Right cardiac atrium (tissue), 5 donors: ENCODE measurements at regions not wholly inside any gene's neighbourhood (a gene's known extent, or its start where the extent isn't known, plus 50 kb on each side); places are given as distances from the start of the nearest gene placed in this dataset.

Experiments used
- ATAC-seq, 2 donors: fragments of 200-7000 bp; cut with Tn5 transposase; one replicate each; pipeline versions ENCODE4 v1.8.0 to v1.9.1; 2020; ENCODE audit warnings: moderate library complexity in 2 of 2, mild to moderate bottlenecking in 1 of 2
- DNase-seq, 3 donors: peaks; one replicate each; pipeline ENCODE4 v3.0.0-alpha.2; 2020
- H3K27ac ChIP-seq: one replicate; pipeline ENCODE4 v1.5.1; 2013; ENCODE audit warnings: mild to moderate bottlenecking, low read length, control low read depth, moderate library complexity
- H3K27me3 ChIP-seq: one replicate; pipeline ENCODE4 v1.6.1; 2013; ENCODE audit not compliant: control insufficient read depth, insufficient read depth
- H3K4me1 ChIP-seq: one replicate; pipeline ENCODE4 v1.6.1; 2013; ENCODE audit warnings: low read length; ENCODE audit not compliant: control insufficient read depth, insufficient read depth
- H3K4me3 ChIP-seq: one replicate; pipeline ENCODE4 v1.5.1; 2013; ENCODE audit warnings: low read length, control low read depth
- H3K9me3 ChIP-seq: one replicate; pipeline ENCODE4 v1.6.1; 2013; ENCODE audit warnings: low read length; ENCODE audit not compliant: control insufficient read depth
- WGBS: extraction: QIAGEN DNeasy Blood & Tissue Kit; methylation state at CpG from one replicate; pipeline ENCODE4 v1.1.7; 2013; 5-methylcytosine and 5-hydroxymethylcytosine counted together
- intact Hi-C, 4 donors: fragments of 100-400 bp; cut with DNase I; formaldehyde crosslinking; loops; one replicate each; pipeline versions ENCODE4 v1.11.0 to v1.14.0; 2022 to 2023
- donor health status: healthy with polysubstance abuse.
- donor health status: DM: no; HTN: yes; CAD: no.
- donor health status: DM: no; HTN: no; CAD: no.
- donor health status: DM: no; HTN: yes; CAD: no; lungs with severe emphysema.
- donor health status: DM: yes; HTN: yes; CAD: no.

DNA sequence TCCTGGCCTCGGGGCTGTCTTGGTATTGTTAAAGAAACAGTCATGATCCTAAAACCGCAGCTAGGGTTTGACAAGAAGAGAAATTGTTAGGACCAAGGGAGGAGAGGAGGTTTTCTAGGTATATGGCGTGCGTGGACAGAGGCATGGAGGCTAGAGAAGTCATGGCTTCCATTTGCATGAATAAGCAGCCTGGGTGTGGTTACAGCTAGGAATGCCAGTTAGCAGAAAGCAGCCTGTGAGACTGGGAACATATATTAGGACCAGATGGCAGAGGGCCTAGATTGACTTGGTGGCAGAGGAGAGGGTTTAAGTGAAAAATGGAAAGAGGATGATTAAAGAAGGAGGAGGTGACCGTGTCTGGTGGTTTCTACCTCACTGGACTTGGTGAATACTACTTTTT is 573.6 kb upstream of the ARRDC4 start:
- DNase-seq (no peak), ATAC-seq (no peak)
- 85% methylated on average over 5 of the region's 5 CpGs for WGBS
- H3K9me3 ChIP-seq, result no peaks in the 10 kb centered on the region
- no peaks in the 10 kb centered on the region for H3K4me1 ChIP-seq
- H3K27me3 ChIP-seq, result no peaks in the 10 kb centered on the region
- no peak overlapping the region for H3K4me3 ChIP-seq
- no peak overlapping the region for H3K27ac ChIP-seq
- intact Hi-C loops, result no loop called here

DNA sequence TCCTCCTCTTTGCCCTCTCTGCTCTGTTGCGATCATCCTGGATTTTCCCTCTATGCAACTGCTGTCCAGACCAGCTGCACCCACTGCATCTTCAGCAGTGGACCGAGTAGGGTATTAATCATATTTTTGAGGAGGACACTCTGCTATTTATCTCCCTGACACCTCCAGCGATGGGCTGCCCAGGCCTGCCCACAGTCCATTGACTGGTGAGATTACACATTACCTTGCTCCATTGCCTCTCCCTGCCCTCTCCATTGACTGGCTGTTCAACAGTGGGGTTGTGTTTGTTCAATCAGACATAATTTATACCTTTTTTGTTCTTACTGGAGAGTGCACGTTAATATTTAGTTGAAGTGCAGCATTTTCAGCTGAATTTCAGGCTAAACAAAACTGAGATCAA is 559.3 kb upstream of the ARRDC4 start:
- ATAC-seq, result no peak
- H3K4me3 ChIP-seq, result no peak overlapping the region
- intact Hi-C loops, result no loop called here
- no peaks in the 10 kb centered on the region for H3K27me3 ChIP-seq
- 82% methylated on average over 4 of the region's 4 CpGs for WGBS
- H3K27ac ChIP-seq, result no peak overlapping the region
- DNase-seq, result no peak
- H3K9me3 ChIP-seq, result no peaks in the 10 kb centered on the region
- H3K4me1 ChIP-seq, result no peaks in the 10 kb centered on the region

DNA sequence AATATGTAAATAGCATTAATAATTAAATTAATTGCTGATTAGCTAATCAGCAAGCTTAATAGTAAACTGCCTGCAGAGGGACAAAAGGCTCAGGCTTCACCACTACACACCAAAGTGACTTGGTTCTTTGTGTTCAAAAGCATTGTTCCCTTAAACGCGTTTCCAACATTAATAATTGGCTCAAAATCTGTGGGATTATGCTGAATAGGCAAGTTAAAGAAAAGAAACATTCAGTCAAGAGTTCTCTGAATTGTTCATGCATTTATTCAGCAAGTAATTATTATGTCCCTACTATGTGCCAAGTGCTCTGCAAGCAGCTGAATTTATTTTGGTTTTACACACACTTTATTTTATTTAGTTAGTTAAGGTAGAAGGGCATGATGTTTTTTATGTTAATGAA is 558.5 kb upstream of the ARRDC4 start:
- H3K9me3 ChIP-seq, result no peaks in the 10 kb centered on the region
- no peak overlapping the region for H3K4me3 ChIP-seq
- no peak overlapping the region for H3K27ac ChIP-seq
- intact Hi-C loops, result no loop called here
- no peaks in the 10 kb centered on the region for H3K27me3 ChIP-seq
- DNase-seq (no peak), ATAC-seq (no peak)
- 88% methylated on average over 2 of the region's 2 CpGs for WGBS
- no peaks in the 10 kb centered on the region for H3K4me1 ChIP-seq

DNA sequence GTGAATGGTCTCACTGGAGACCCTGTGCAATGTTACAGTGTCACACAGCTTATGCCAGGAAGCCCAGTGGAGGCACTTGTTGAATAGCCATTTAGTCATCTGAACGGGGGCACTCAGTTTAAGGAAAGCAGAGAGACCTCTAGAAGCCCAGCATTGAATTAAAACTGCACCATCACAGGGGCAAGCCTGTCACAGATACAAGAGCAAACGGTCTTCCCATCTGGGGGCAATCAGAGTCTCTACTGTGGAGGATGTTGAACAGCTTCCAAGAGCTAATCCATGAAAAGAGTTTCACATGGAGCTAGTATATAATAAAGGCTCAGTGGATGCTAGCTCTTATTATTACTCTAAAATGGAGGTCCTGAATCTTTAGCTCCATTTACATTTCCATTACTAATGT is 553.7 kb upstream of the ARRDC4 start:
- Histone ChIP-seq H3K27me3 (no peaks in the 10 kb centered on the region), H3K4me1 (no peaks in the 10 kb centered on the region), H3K27ac (no peak overlapping the region), H3K4me3 (no peak overlapping the region), H3K9me3 (no peaks in the 10 kb centered on the region)
- intact Hi-C loops, result no loop called here
- DNase-seq (no peak), ATAC-seq (no peak)
- WGBS, result 41% methylated on average over 2 of the region's 2 CpGs

DNA sequence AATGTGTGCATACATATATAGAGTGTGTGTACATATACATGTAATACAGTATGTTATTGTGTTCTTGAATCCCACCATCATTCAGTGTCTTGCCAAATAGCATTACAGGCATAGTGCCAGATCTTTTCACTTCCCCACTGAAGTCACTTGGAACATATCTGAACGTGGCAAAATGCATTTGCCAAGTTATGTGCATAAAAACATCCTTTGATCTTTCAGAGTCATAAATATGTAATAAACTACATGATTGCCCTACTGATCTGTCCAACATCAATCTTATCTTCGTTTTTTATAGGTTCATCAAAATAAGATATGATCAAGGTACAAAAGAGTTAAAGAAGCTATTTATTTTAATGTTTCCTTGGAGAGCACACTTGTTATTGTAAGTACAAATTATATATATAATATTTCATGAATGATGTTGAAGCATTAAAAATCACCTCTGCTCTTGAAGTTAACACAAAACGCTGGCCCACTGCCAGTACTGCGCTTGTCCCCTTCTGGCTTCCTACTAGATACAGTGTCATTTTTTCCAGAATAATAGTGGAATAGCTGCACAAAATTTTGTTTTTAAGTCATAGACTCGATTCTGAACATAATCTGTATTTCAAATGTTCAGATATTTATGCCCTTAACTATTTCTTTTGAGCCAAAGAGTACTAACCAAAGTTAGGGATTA is 549.5 kb upstream of the ARRDC4 start:
- Histone ChIP-seq H3K27ac (no peak overlapping the region), H3K4me3 (no peak overlapping the region), H3K4me1 (no peaks in the 10 kb centered on the region), H3K27me3 (no peaks in the 10 kb centered on the region), H3K9me3 (no peaks in the 10 kb centered on the region)
- intact Hi-C loops, result no loop called here
- DNase-seq (no peak), ATAC-seq (no peak)
- 32% methylated on average over 5 of the region's 5 CpGs for WGBS

DNA sequence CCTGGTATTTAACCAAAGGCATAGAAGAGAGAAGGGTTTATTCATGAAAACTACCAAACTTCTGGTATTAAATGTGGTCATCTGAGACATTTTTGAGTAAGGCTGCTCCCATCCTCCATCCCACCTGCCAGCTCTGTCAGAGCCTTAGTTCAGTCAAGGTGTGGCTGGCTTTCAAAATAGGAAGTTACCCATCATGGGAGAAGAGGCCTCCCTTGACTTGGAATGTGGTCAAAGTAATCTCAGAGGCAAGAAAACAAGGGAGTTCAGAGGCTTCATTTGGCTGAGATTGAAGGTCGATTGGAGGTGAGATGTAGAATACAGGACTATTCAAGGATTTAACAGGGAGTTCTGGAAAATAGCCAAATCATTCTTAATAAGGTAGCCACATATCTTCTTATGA is 540.4 kb upstream of the ARRDC4 start:
- Histone ChIP-seq H3K27ac (no peak overlapping the region), H3K27me3 (no peaks in the 10 kb centered on the region), H3K4me3 (no peak overlapping the region), H3K9me3 (no peaks in the 10 kb centered on the region), H3K4me1 (no peaks in the 10 kb centered on the region)
- ATAC-seq, result no peak
- intact Hi-C loops, result no loop called here
- no peak for DNase-seq
- 57% methylated on average over 1 of the region's 1 CpG for WGBS

DNA sequence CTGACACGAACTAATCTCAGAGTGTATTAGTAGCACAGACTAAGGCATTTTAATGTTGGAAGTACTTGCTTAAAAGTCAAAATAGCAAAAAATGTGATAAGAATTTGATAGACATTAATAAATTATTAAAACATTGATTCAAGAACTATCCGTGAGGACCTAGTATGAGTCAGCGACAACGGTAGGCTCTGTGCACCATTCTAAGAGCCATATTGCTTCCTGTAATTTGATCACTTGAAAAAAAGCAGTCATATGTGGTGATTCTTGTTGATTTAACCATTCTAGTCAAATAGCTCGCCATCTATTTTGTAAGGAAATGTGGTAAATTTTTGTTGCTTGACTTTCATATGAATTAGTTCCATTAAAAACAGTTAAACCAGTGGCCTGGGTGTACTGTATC is 534.9 kb upstream of the ARRDC4 start:
- 77% methylated on average over 5 of the region's 5 CpGs for WGBS
- no peak overlapping the region for H3K4me3 ChIP-seq
- DNase-seq, result no peak
- no peaks in the 10 kb centered on the region for H3K4me1 ChIP-seq
- H3K9me3 ChIP-seq, result no peaks in the 10 kb centered on the region
- intact Hi-C loops, result no loop called here
- no peak overlapping the region for H3K27ac ChIP-seq
- ATAC-seq, result no peak
- H3K27me3 ChIP-seq, result no peaks in the 10 kb centered on the region

DNA sequence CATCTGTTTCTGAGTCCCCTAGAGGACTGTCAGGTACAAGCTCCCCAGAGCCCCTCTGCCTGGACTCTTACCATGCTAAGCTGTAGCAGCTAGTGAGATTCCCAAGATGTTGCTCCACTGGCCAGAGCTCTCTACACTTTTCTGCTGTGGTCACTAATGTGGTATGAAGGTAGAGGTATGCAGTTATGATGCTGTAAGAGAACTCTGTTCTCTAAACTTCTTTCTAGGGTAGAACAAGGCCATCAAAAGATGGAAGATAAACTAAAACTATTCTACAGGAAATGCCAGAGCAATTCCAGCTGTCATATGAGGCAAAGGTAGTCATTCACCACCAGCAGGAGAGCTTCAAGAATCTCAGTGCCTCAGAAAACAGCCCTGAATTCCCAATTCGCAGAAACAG is 517.4 kb upstream of the ARRDC4 start:
- Histone ChIP-seq H3K27me3 (no peaks in the 10 kb centered on the region), H3K4me1 (no peaks in the 10 kb centered on the region), H3K9me3 (no peaks in the 10 kb centered on the region), H3K4me3 (no peak overlapping the region), H3K27ac (no peak overlapping the region)
- ATAC-seq, result no peak
- WGBS, result 50% methylated on average over 1 of the region's 1 CpG
- DNase-seq, result no peak
- intact Hi-C loops, result no loop called here

DNA sequence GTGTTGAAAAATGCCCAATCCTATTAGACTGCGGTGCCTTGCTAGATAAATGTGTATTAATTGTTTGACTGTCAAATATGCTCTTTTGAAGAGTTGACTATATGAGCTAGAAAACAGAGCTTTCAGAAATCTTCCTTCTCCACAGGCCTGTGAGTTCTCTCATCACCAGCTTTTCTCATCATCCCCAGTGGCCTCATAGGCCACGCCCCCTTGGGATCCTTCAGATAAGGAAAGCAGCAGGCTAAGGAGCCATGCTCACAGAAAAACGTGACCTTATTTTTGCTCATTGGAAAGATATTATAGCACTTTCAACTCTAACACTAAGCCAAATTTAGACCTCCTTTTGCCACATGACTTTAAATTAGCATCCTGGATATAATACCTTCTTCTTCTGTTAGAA is 514.4 kb upstream of the ARRDC4 start:
- H3K4me1 ChIP-seq, result no peaks in the 10 kb centered on the region
- DNase-seq (no peak), ATAC-seq (no peak)
- WGBS, result 56% methylated on average over 3 of the region's 3 CpGs
- H3K27ac ChIP-seq, result no peak overlapping the region
- no peaks in the 10 kb centered on the region for H3K9me3 ChIP-seq
- H3K27me3 ChIP-seq, result no peaks in the 10 kb centered on the region
- no peak overlapping the region for H3K4me3 ChIP-seq
- intact Hi-C loops, result no loop called here

DNA sequence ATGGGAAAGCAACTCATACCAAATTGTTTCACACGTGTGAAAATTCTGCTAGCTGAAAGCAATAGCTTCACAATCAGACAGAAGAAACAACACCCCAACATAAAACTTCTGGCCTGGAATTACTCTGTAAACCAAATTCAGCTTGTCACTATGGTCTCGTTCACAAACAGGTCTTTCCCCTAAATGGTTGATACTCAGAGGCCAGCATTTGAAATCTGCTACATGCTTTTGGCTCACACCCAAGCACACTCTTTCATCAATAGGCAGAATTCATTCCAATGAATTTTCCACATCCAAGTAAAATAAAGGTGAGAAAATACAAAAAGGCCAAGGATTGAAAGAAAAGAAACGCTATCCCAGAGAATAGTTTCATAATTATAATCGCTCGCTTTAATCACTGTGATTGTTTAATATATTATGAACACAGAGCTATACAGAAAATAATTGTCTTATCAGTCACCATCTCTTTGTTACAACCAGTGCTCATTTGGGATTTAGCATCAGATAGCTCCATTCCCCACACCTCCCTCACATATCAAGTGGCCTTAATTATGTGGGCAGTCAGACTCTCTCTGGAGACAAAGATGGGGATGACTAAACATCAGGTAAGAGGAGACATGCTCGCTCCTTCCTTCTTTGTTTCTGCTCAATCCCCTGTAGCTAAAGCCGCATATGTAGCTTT is 503.8 kb upstream of the ARRDC4 start:
- ATAC-seq (no peak), DNase-seq (no peak)
- H3K27ac ChIP-seq, result no peak overlapping the region
- WGBS, result 74% methylated on average over 7 of the region's 7 CpGs
- no peak overlapping the region for H3K4me3 ChIP-seq
- no peaks in the 10 kb centered on the region for H3K4me1 ChIP-seq
- intact Hi-C loops, result no loop called here
- H3K9me3 ChIP-seq, result no peaks in the 10 kb centered on the region
- H3K27me3 ChIP-seq, result no peaks in the 10 kb centered on the region

DNA sequence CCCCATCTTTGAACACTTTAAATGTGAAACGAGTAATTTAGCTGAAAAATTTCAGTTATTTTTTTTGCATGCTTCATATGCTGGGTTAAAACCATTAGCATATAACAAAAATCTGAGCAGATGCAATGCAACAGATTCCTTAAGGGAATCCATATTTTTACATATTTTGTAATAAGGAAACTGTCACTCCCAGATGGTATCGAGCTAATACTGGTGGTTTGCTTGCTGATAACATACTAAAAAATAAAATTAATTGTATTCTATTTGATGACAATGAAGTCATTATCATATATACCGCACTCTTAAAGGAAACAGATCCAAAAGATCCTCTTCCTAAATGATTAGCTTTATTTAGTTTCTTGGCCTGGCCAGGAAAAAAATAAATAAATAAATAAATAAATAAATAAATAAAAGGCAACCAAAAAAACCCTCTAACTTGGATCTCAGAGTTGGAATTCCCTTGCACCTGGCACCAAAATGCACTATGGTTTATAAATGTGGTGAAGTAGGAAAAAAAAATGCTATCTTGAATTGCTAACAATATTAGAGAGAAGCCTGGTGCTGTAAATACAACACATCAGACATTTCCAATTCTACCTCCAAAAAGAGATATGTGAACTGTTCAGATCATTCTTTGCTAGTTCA is 503.2 kb upstream of the ARRDC4 start:
- H3K4me3 ChIP-seq, result no peak overlapping the region
- H3K27me3 ChIP-seq, result no peaks in the 10 kb centered on the region
- ATAC-seq (no peak), DNase-seq (no peak)
- WGBS, result 72% methylated on average over 3 of the region's 3 CpGs
- no peak overlapping the region for H3K27ac ChIP-seq
- H3K9me3 ChIP-seq, result no peaks in the 10 kb centered on the region
- intact Hi-C loops, result no loop called here
- H3K4me1 ChIP-seq, result no peaks in the 10 kb centered on the region
